IMR-90 (cell line): ENCODE measurements at regions not wholly inside any gene's neighbourhood (a gene's known extent, or its start where the extent isn't known, plus 50 kb on each side); places are given as distances from the start of the nearest gene placed in this dataset.
"Not testable (repeated sequence)": the region's sequence is repeated elsewhere in the genome, so short reads cannot be mapped to it uniquely, and the experiment has no call there.

Experiments
- ATAC-seq: fragments of 200-7000 bp; cut with Tn5 transposase; 2 replicates; pipeline ENCODE4 v1.9.1; 2020; ENCODE audit warnings: low read depth, mild to moderate bottlenecking, moderate library complexity
- BruUV-seq: library from RNA; stranded (reverse); fragments of 400-500 nt; replicated peaks from 2 replicates; lab custom pipeline; 2021; lab: Mats Ljungman, UMichigan
- CTCF ChIA-PET: fragments of 300-600 bp; formaldehyde crosslinking; extraction: SDS; loops from one replicate; lab custom pipeline; 2021; ENCODE audit warnings: antibody characterized with exemption; lab: Yijun Ruan, JAX
- POLR2A ChIA-PET: fragments of 300-600 bp; sonication (Branson Sonifier 250); formaldehyde crosslinking; loops from one replicate; lab custom pipeline; 2022; ENCODE audit warnings: antibody characterized with exemption; ENCODE audit not compliant: unreplicated experiment; lab: Charles Lee
- DNase-seq: peaks from one replicate; pipeline ENCODE4 v3.0.0; 2013
- H2AFZ ChIP-seq: replicated peaks from 2 replicates; pipeline ENCODE3; 2013; ENCODE audit warnings: low read length, mild to moderate bottlenecking; ENCODE audit not compliant: poor library complexity
- H2AK5ac ChIP-seq: 2 replicates; pipeline ENCODE4 v1.6.1; 2013; ENCODE audit warnings: low read depth, low read length, inconsistent platforms
- H2AK9ac ChIP-seq: replicated peaks from 2 replicates; pipeline ENCODE3; 2013; ENCODE audit warnings: mild to moderate bottlenecking, low read depth, low read length, moderate library complexity; ENCODE audit not compliant: poor library complexity
- H2BK120ac ChIP-seq: 2 replicates; pipeline ENCODE4 v1.6.1; 2013; ENCODE audit warnings: low read depth, low read length, inconsistent platforms
- H2BK15ac ChIP-seq: 3 replicates; pipeline ENCODE4 v1.6.1; 2013; ENCODE audit warnings: low read depth, low read length, inconsistent platforms
- H2BK20ac ChIP-seq: 2 replicates; pipeline ENCODE4 v1.6.1; 2013; ENCODE audit warnings: low read depth, mild to moderate bottlenecking, inconsistent platforms, low read length, moderate library complexity
- H2BK5ac ChIP-seq: 2 replicates; pipeline ENCODE4 v1.6.1; 2013; ENCODE audit warnings: mild to moderate bottlenecking, low read depth, low read length, inconsistent platforms; ENCODE audit not compliant: poor library complexity, severe bottlenecking
- H3K14ac ChIP-seq: replicated peaks from 2 replicates; pipeline ENCODE4 v1.6.1; 2013; ENCODE audit warnings: low read depth, low read length, inconsistent platforms
- H3K18ac ChIP-seq: 2 replicates; pipeline ENCODE4 v1.6.1; 2013; ENCODE audit warnings: low read depth, low read length, control low read depth
- H3K23ac ChIP-seq: 2 replicates; pipeline ENCODE4 v1.6.1; 2013; ENCODE audit warnings: low read depth, low read length, inconsistent platforms
- H3K27ac ChIP-seq: 2 replicates; pipeline ENCODE4 v1.5.1; 2013; ENCODE audit warnings: mild to moderate bottlenecking, control low read depth, low read length; ENCODE audit not compliant: insufficient read depth
- H3K27me3 ChIP-seq: 2 replicates; pipeline ENCODE4 v1.6.1; 2013; ENCODE audit warnings: low read length; ENCODE audit not compliant: control insufficient read depth, insufficient read depth
- H3K36me3 ChIP-seq: 2 replicates; pipeline ENCODE4 v1.6.1; 2013; ENCODE audit warnings: low read length, mixed read lengths; ENCODE audit not compliant: control insufficient read depth, insufficient read depth
- H3K4ac ChIP-seq: 2 replicates; pipeline ENCODE4 v1.6.1; 2013; ENCODE audit warnings: low read depth, low read length, inconsistent platforms
- H3K4me1 ChIP-seq: 2 replicates; pipeline ENCODE4 v1.6.1; 2013; ENCODE audit warnings: low read length, mixed read lengths; ENCODE audit not compliant: control insufficient read depth, insufficient read depth
- H3K4me2 ChIP-seq: 2 replicates; pipeline ENCODE4 v1.6.1; 2013; ENCODE audit warnings: low read depth, mild to moderate bottlenecking, control low read depth, low read length, moderate library complexity
- H3K4me3 ChIP-seq: 2 replicates; pipeline ENCODE4 v1.5.1; 2013; ENCODE audit warnings: low read depth, mild to moderate bottlenecking, control low read depth, low read length, moderate library complexity; ENCODE audit not compliant: insufficient read depth
- H3K56ac ChIP-seq: 2 replicates; pipeline ENCODE4 v1.6.1; 2013; ENCODE audit warnings: low read length, inconsistent platforms; ENCODE audit not compliant: insufficient read depth; ENCODE audit errors: extremely low read depth
- H3K79me1 ChIP-seq, 2 experiments: 2 replicates each; pipeline ENCODE4 v1.6.1; 2013; ENCODE audit warnings: low read length in 2 of 2, inconsistent platforms in 1 of 2, low read depth in 1 of 2
- H3K9ac ChIP-seq: 2 replicates; pipeline ENCODE4 v1.6.1; 2013; ENCODE audit warnings: low read depth, low read length, control low read depth
- H3K9me1 ChIP-seq: 2 replicates; pipeline ENCODE4 v1.6.1; 2013; ENCODE audit warnings: low read length, inconsistent platforms; ENCODE audit not compliant: insufficient read depth
- H3K9me3 ChIP-seq: 2 replicates; pipeline ENCODE4 v1.6.1; 2013; ENCODE audit warnings: low read length; ENCODE audit not compliant: control insufficient read depth, insufficient read depth
- H4K20me1 ChIP-seq: 2 replicates; pipeline ENCODE4 v1.6.1; 2013; ENCODE audit warnings: low read length, inconsistent platforms; ENCODE audit not compliant: insufficient read depth
- H4K5ac ChIP-seq: 2 replicates; pipeline ENCODE4 v1.6.1; 2013; ENCODE audit warnings: mild to moderate bottlenecking, low read depth, low read length, control low read depth
- H4K8ac ChIP-seq, 2 experiments: 2 replicates each; pipeline ENCODE4 v1.6.1; 2013; ENCODE audit warnings: low read depth in 2 of 2, low read length in 2 of 2, control low read depth in 1 of 2, inconsistent platforms in 1 of 2
- H4K91ac ChIP-seq: 2 replicates; pipeline ENCODE4 v1.6.1; 2013; ENCODE audit warnings: low read depth, low read length, inconsistent platforms; ENCODE audit not compliant: insufficient read depth
- WGBS, 2 experiments: methylation state at CpG; one replicate each; pipeline versions ENCODE4 v1.1.5 to v1.1.7; 2013; ENCODE audit warnings: missing lambda C conversion rate in 2 of 2; ENCODE audit not compliant: insufficient read length in 1 of 2; ENCODE audit errors: extremely low coverage in 2 of 2; 5-methylcytosine and 5-hydroxymethylcytosine counted together
- dilution Hi-C: fragments of 300-500 bp; cut with HindIII; formaldehyde crosslinking; loops from one replicate; pipeline ENCODE4 v1.14.3; 2018; ENCODE audit warnings: low sequenced_read_pairs; ENCODE audit not compliant: unreplicated experiment
- in situ Hi-C: fragments of 300-500 bp; cut with MboI; formaldehyde crosslinking; loops from 3 replicates; pipeline ENCODE4 v1.14.3; 2019; ENCODE audit warnings: low sequenced_read_pairs, inconsistent platforms, mixed read lengths
- intact Hi-C: fragments of 100-400 bp; cut with micrococcal nuclease; formaldehyde crosslinking; loops from 2 replicates; pipeline ENCODE4 v1.10.0; 2022

- H2BK15ac ChIP-seq, H3K4me2 ChIP-seq, H4K5ac ChIP-seq, H2AFZ ChIP-seq, H3K56ac ChIP-seq, H3K4me1 ChIP-seq, H3K27me3 ChIP-seq, H4K91ac ChIP-seq, H3K4ac ChIP-seq, H3K18ac ChIP-seq, H3K79me1 ChIP-seq, H2BK5ac ChIP-seq, BruUV-seq, ATAC-seq, H2AK5ac ChIP-seq, dilution Hi-C loops, H2BK120ac ChIP-seq, H2AK9ac ChIP-seq, H2BK20ac ChIP-seq, H3K9me1 ChIP-seq, H3K14ac ChIP-seq, H3K9ac ChIP-seq, H4K8ac ChIP-seq, H3K36me3 ChIP-seq, H3K4me3 ChIP-seq, POLR2A ChIA-PET, H3K23ac ChIP-seq, DNase-seq, H4K20me1 ChIP-seq, H3K9me3 ChIP-seq, H3K27ac ChIP-seq: not testable (repeated sequence)
- intact Hi-C loops: loop anchor here (5.0 to 10.0 kb wide), 3 partner anchors 77 to 275 kb away; no protein-coding TSS in a partner anchor
- CTCF ChIA-PET: interaction anchor here (1.1 kb wide), 1 partner anchor 77 kb away, joined by 3 read pairs; no protein-coding TSS in a partner anchor
- WGBS, 2 experiments: 83% methylated on average over 4 of the region's 10 CpGs; no CpG with 5 or more reads in 1 of the 2 experiments
- in situ Hi-C loops: loop anchor here (10.0 kb wide), 1 partner anchor 555 kb away; no protein-coding TSS in a partner anchor
These were observed 50.6 kb upstream of the MYL10 start for GRCh38 chr7:101679653-101680173.
